CD4-positive, alpha-beta T cell treated with Interleukin-15 for 4 hours (primary cell): ENCODE measurements at regions not wholly inside any gene's neighbourhood (a gene's known extent, or its start where the extent isn't known, plus 50 kb on each side); places are given as distances from the start of the nearest gene placed in this dataset.
"Not testable (repeated sequence)": the region's sequence is repeated elsewhere in the genome, so short reads cannot be mapped to it uniquely, and the experiment has no call there.

Source experiments
- DNase-seq: peaks from one replicate; pipeline ENCODE4 v3.0.0-alpha.2; 2020; ENCODE audit warnings: low spot score

GRCh38 chr1:70819785-70820184 lies 227.8 kb downstream of the PTGER3 start:
- no peak for DNase-seq

- no peak for DNase-seq
Observed at GRCh38 chr1:70820396-70820795, 227.2 kb downstream of the PTGER3 start.

GRCh38 chr1:70820995-70821394 lies 226.6 kb downstream of the PTGER3 start:
- no peak for DNase-seq

DNA sequence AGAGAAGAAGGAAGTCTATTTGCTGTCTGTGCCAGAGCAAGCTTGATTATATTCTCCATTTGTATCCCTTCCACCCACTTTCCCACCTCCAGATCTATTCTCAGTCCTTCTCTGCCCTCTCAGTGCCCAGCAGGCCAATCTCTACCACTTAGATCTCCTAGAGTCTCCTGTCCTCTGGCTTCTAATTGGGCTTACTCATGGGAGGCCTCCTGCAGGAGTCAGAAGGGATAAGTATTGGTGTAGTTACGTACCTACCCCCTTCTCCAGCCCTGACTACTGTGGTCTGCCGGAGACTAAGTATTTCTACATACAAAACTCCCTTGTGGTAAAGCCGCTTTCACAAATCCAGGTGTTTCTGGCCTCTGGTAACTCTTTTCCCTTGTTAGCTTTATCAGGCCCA lies 221.2 kb downstream of the PTGER3 start:
- no peak for DNase-seq

DNA sequence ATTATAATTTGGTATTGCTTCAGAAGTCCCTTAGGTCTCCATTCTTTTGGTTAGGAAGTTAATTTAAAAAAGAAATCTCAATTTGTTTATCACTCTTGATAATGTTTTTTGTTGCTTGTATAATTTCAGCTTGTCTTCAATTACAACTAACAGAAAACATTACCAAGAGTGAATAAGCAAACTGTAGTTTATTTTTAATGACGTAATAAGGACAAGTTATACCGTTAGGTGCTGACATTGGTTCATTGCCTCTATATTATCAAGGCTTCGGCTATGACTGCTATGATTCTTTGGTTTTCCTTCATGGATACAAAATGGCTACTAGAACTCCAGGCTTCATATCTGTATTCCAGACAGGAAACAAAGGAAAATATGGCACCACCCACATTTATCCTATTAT lies 220.6 kb downstream of the PTGER3 start:
- DNase-seq, result no peak

- DNase-seq, result no peak
Observed at GRCh38 chr1:70828177-70828576, 219.4 kb downstream of the PTGER3 start.

DNA sequence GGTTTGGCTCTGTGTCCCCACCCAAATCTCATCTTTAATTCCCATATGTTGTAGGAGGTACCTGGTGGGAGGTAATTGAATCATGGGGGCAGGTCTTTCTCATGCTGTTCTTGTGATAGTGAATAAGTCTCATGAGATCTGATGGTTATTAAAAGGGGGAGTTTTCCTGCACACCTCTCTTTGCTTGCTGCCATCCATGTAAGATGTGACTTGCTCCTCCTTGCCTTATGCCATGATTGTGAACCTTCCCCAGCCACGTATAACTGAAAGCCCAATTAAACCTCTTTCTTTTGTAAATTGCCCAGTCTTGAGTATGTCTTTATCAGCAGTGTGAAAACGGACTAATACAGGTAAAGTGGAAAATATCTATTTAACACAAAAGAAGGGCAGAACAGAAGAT lies 213.3 kb downstream of the PTGER3 start:
- not testable (repeated sequence) for DNase-seq

GRCh38 chr1:70836456-70836855 lies 211.2 kb downstream of the PTGER3 start:
- DNase-seq, result no peak

DNA sequence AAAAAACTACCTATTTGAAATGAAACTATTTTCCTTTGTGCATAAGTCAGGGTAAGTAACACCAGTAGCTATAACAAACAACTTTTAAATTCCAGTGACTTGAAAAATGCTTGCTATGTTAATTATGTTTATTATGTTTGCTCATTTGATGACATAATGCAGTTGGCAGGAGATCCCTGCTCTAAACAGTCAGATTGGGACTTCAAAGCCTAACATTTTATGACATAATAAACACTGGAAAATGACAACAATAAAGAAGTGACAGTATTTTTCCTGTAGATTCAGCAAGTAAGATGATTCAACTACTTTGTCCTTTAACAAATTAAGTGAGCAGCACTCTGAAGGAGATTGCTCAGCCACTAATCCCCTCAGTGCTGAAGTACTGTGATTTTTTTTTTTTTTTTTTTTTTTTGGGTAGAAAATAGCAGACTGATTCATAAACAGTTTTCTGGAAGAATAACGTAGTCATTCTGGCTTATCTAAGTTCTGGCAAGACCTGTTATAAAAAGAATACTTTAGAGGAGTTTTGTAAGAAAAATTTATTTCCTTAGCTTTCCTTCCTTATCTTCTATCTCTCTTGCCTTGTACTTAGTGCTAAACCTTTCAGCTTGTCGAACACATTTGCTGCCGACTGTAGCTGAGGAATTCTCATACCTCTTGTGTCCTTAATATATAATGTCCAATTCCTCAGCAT lies 207.2 kb downstream of the PTGER3 start:
- no peak for DNase-seq

GRCh38 chr1:70842562-70842961 lies 205.1 kb downstream of the PTGER3 start:
- no peak for DNase-seq

DNA sequence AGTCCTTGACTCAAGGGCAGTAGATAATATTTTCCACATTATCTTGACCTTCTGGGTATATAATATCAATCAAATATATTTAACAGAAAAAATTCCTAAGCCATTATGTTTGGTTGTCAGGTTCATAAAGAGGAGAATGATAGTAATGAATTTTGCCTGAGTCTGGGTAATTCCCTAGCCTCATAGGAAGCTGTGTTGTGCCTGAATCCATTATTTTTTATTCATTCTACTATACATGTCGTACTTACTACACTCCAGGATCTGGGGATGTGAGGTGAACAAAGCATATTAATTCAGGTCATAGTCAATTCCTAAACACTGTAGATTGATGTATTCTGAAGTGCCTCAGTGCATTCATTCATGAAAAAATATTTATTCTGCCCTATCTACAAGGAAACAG lies 204.2 kb downstream of the PTGER3 start:
- no peak for DNase-seq

GRCh38 chr1:70847013-70847412 lies 200.6 kb downstream of the PTGER3 start:
- DNase-seq, result no peak

GRCh38 chr1:70855203-70855602 lies 192.4 kb downstream of the PTGER3 start:
- DNase-seq, result no peak

GRCh38 chr1:70856201-70856600 lies 191.4 kb downstream of the PTGER3 start:
- no peak for DNase-seq

DNA sequence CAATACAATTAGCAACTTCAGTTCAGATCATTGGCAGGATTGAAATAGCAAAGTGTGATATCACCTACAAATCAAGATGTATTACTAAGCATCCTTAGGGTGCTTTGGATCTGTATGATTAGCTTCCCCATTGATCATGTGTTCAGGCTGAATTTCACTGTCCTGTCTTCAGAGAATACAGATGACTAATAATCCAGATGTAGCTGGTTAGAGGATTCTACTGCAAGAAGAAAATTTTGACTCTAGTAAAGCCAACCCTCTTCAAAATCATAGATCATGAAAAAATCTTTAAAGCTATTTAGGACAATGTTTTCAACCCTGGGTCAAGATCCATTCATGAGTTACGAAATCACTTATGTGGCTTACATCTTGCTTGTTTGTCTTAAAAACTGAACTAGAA lies 184.4 kb downstream of the PTGER3 start:
- no peak for DNase-seq

DNA sequence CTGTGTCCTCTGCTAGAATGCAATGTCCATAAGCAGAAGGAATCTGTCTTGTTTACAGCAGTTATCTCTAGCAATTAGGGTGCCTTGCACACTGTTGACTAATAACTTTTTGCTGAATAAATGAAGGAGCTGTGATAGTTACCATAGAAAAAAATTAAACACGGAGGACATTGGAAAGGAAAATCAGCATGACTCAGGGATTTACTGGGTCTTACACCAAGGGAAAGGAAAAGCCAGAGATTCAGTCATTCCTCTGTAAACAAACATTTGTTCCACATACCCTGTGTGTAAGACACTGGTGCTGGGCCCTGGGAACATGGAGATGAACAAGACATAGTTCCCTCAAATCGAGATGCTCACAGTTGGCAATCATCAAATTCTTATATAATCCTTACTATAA lies 183.3 kb downstream of the PTGER3 start:
- no peak for DNase-seq

GRCh38 chr1:70866542-70867264 lies 180.9 kb downstream of the PTGER3 start:
- no peak for DNase-seq

DNA sequence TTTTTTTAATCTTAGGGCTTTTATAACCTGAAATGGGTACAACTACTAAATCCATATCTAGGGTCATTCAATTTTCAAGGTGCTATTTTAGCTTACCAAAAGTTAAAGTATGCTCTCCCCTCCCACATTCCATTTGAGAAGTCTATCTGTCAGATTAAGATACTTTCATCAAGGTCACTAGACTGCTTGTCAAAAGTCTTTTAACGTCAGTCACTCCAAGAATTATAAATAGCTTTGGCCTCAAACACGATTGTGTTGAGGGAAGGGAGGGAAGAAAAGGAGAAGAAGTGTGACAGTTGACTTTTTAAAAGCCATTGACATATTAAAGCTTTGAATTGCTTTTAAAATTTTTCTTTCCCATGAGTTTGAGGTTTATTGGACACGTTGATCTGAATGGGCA lies 175.8 kb downstream of the PTGER3 start:
- DNase-seq, result no peak

- DNase-seq, result no peak
Observed at GRCh38 chr1:70874063-70874462, 173.6 kb downstream of the PTGER3 start.

DNA sequence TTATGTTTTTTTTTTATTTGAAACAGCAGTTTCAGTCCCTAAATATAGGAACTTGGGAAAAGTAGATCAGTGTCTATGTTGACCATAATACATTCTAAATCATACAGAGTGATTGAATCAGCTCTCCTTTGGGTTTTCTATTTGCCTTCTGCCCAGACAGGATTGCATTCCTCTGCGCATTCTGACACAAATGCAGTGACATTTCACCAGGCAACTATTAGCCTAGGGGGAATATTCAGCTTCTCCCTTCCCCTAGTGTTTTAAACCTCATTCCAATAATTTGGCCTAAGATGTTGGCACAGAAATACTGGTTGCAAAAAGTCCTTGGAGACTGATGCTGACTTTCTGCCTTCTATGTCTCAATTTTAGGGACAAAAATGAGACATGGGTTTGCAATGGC lies 172.8 kb downstream of the PTGER3 start:
- DNase-seq, result no peak

DNA sequence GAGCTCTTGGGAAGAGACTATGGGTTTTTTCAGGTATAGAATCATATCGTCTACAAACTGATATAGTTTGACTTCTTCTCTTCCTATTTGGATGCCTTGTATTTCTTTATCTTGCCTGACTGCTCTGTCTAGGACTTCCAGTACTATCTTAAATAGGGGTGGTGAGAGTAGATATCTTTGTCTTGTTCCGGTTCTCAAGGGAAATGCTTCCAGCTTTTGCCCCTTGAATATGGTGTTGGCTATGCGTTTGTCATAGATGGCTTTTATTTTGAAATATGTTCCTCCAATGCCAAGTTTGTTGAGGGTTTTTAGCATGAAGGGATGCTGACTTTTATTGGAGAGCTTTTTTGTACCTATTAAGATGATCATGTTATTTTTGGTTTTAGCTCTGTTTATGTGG lies 170.3 kb downstream of the PTGER3 start:
- DNase-seq, result no peak

DNA sequence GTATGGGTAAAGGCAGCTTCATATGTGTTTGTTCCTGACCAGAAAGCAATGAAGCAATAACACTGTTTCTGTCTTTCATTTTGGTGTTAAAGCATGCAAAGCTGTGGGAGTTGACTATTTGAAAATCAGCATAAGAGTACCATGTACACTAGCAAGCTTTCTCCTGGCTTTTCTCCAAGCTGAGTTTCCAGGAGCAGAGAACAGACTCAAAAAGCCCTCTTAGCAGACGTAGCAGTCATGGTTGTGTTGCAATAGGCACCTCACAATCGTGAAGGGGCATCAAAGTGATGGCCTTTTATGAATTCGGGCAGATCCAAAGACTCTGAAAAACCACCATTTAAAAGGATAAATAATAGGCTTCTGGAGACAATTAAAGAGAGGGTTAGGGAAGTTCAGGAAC lies 159.7 kb downstream of the PTGER3 start:
- no peak for DNase-seq

- DNase-seq, result no peak
Observed at GRCh38 chr1:70888722-70889121, 158.9 kb downstream of the PTGER3 start.

DNA sequence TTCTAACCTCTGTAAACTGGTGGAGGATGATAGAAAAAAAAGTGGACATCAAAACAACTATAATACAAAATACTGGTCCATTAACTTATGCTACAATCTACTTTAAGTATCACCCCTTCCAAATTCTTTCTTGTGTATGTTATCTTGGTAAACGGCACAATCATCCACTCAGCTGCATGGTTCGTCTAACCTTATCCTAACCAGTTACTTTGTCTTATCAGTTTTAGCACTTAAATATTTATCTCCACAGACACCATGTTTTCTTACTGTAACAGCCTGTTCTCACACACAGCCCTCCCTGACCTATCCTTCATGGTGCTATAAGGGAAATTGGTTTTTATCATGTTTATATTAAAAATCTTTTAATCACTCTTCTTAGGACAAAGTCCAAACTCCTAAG lies 157.2 kb downstream of the PTGER3 start:
- DNase-seq, result no peak
